Skeletal muscle tissue (tissue), 1 donor: ENCODE measurements at regions not wholly inside any gene's neighbourhood (a gene's known extent, or its start where the extent isn't known, plus 50 kb on each side); places are given as distances from the start of the nearest gene placed in this dataset.

Experiments used
- small RNA-seq: library from RNA; depleted of rRNA; stranded (forward); fragments of <200 nt; gene quantifications from one replicate; pipeline ENCODE3, GENCODE V24; 2014

Small RNAs in the stretch of these regions (small RNA-seq; reads per million reads assigned to genes)
- gene MIR184 = 1.4 reads per million, percentile 82 among the genes with 10 or more reads in this experiment
